HFF-Myc (cell line): ENCODE measurements at regions not wholly inside any gene's neighbourhood (a gene's known extent, or its start where the extent isn't known, plus 50 kb on each side); places are given as distances from the start of the nearest gene placed in this dataset.
"Not testable (repeated sequence)": the region's sequence is repeated elsewhere in the genome, so short reads cannot be mapped to it uniquely, and the experiment has no call there.

Source experiments
- DNase-seq: peaks from one replicate; pipeline ENCODE4 v3.0.0-alpha.2; 2011; ENCODE audit warnings: low read depth; ENCODE audit errors: extremely low read depth
- H3K4me3 ChIP-seq: replicated peaks from 2 replicates; pipeline ENCODE4 v1.5.1; 2011; ENCODE audit warnings: low read depth, mild to moderate bottlenecking, control low read depth, low read length
- TF ChIP-seq, protein P1 (sequence below): IDR thresholded peaks from 2 replicates; pipeline ENCODE4 v1.5.1; 2012; ENCODE audit warnings: mild to moderate bottlenecking, low read depth, low read length, control low read depth; ENCODE audit errors: missing control alignments

DNA sequence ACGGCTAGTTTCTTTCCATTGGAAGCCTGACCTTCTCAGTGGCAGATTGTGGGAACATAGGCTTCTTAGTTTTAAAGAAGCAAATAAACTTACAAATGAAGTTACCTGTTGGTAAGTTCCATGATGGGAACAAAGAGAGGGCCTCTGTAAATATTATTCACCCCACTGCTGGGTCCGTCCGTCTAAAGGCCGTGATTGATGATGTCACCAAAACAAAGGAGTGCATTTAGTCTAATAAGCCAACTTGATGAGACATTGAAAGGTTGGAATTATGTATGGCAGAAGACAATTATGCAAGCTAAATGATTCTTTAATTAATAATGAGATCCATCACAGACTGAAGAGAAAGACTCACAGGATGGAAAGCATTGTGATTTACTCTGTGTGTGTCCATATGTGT is 1091.9 kb upstream of the FANCL start:
- no peak for DNase-seq
- no peak overlapping the region for H3K4me3 ChIP-seq
- TF ChIP-seq, protein P1, sequence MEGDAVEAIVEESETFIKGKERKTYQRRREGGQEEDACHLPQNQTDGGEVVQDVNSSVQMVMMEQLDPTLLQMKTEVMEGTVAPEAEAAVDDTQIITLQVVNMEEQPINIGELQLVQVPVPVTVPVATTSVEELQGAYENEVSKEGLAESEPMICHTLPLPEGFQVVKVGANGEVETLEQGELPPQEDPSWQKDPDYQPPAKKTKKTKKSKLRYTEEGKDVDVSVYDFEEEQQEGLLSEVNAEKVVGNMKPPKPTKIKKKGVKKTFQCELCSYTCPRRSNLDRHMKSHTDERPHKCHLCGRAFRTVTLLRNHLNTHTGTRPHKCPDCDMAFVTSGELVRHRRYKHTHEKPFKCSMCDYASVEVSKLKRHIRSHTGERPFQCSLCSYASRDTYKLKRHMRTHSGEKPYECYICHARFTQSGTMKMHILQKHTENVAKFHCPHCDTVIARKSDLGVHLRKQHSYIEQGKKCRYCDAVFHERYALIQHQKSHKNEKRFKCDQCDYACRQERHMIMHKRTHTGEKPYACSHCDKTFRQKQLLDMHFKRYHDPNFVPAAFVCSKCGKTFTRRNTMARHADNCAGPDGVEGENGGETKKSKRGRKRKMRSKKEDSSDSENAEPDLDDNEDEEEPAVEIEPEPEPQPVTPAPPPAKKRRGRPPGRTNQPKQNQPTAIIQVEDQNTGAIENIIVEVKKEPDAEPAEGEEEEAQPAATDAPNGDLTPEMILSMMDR, result no peak

DNA sequence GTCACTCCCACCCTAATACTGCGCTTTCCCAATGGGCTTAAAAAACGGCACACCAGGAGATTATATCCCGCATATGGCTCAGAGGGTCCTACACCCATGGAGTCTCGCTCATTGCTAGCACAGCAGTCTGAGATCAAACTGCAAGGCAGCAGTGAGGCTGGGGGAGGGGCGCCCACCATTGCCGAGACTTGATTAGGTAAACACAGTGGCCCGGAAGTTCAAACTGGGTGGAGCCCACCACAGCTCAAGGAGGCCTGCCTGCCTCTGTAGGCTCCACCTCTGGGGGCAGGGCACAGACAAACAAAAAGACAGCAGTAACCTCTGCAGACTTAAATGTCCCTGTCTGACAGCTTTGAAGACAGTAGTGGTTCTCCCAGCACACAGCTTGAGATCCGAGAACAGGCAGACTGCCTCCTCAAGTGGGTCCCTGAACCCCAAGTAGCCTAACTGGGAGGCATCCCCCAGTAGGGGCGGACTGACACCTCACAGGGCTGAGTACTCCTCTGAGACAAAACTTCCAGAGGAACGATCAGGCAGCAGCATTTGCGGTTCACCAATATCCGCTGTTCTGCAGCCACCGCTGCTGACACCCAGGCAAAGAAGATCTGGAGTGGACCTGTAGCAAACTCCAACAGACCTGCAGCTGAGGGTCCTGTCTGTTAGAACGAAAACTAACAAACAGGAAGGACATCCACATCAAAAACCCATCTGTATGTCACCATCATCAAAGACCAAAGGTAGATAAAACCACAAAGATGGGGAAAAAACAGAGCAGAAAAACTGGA is 1085.6 kb upstream of the FANCL start:
- not testable (repeated sequence) for DNase-seq

DNA sequence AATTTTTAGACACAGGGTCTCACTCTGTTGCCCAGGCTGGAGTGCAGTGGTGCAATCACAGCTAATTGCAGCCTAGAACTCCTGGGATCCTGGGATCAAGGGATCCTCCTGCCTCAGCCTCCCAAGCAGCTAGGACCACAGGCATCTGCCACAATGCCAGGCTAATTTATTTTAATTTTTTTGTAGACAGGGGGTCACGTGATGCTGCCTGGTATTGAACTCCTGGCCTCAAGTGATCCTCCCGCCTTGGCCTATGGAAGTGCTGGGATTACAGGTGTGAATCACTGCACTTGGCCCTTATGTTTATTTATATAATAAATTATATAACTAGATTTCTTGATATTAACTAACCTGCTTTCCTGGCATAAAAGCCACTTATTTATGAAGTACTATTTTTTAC is 1081.7 kb upstream of the FANCL start:
- H3K4me3 ChIP-seq, result no peak overlapping the region
- TF ChIP-seq, protein P1, result no peak
- no peak for DNase-seq

More for the DNA sequence above, 1085.6 kb upstream of the FANCL start:
- not testable (repeated sequence) for H3K4me3 ChIP-seq

DNA sequence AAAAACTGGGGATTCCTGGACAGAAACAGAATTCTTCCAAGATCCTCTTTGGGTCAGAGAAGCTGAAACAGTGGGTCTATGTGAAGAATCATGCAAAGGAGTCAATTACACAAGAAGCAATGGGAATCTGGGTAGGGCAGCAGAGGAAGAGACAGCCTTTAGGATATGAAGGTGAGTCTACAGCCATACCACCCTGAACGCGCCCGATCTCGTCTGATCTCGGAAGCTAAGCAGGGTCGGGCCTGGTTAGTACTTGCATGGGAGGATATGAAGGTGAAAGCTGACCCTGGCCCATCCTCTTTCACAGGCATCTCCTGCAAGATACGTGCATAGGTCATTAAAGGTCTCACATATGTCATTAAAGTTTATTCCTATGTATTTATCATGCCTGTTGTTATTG is 1080.9 kb upstream of the FANCL start:
- TF ChIP-seq, protein P1, result no peak
- no peak for DNase-seq
- H3K4me3 ChIP-seq, result no peak overlapping the region

DNA sequence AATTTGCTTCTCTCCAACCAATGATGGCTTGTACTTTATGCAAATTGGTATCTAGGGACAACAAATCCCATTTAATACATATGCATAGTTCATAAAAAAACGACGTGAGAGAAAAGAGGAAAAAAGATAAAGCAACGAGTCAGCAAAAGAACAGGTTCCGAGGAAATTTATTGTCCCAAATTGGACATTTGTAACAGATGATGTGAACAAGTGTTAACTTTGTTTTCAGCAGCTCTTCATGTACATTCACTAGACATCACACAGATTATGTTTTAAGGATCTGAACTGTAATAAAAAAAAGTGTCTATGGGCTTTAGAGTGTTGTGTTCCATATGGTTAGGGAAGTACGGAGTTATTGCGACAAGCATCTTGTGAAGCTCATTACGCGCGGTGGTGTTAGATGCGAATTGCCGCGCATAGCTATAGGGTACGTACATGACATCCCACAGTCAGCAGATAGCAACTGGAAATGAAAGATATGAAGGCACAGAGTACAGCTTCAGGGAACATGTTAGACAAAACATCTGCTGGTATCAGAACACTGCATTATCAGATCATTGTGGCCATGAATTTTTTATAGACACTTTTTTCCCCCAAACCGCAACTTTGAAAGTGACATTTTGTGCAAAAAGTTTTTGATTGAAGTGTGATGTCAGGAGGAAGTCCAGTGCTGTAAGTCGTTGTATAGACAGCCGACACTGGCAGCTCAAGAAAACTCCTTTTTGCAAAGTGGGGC is 1073.1 kb upstream of the FANCL start:
- TF ChIP-seq, protein P1, result no peak
- DNase-seq, result no peak
- H3K4me3 ChIP-seq, result no peak overlapping the region

DNA sequence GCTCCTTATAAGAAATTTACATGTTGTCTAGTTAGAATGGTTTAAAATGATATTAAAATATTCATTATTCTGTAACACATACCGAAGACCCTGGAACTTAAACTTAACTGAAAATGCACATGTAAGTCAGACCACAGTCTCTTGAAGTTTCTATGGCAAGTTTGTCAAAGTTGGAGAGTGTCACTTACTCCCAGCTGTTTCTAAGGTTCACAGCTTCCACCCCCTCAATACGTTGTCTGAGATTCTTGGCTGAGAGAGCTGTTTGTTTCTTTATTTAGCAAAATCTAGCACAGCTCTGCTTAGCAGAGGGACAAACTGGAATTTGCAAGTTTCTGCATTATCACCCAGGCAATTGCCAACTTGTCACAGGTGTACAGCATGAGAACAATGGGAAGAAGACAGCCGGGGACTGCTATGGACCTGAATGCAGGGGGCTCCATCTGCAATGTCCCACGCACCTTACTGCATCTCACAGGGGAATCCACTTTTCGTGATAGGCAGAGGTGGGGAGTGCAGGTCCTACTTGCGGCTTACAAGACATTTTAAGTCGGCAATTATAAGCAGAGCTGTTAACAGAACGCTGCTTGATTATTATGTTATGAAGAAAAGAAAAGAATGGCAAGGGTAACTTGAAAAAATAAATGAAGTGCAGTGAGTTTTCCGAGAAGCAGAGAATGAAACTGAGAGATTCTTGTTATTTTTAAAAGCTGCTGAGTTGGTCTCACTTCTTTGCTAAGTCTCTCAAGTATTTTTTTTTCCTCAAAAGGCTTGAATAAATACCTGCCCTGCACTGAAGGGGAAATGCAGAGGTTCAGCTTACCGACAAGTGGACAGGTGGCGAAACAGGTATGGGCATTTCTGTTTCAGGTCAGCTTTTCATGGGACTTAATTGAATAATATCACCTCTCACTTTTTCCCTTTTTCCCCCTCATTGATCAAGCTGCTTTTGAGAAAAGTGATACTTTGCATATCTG is 1072.1 kb upstream of the FANCL start:
- TF ChIP-seq, protein P1, result no peak
- DNase-seq, result no peak
- H3K4me3 ChIP-seq, result no peak overlapping the region
